Stimulated activated CD4-positive, alpha-beta T cell treated with anti-CD3 and anti-CD28 coated beads, Interleukin-12 subunit alpha, Interleukin-12 subunit beta, amount 100 ng/mL, for 4 hours (primary cell): ENCODE measurements at regions not wholly inside any gene's neighbourhood (a gene's known extent, or its start where the extent isn't known, plus 50 kb on each side); places are given as distances from the start of the nearest gene placed in this dataset.
"Not testable (repeated sequence)": the region's sequence is repeated elsewhere in the genome, so short reads cannot be mapped to it uniquely, and the experiment has no call there.

Source experiments
- DNase-seq: peaks from one replicate; pipeline ENCODE4 v3.0.0-alpha.2; 2020

DNA sequence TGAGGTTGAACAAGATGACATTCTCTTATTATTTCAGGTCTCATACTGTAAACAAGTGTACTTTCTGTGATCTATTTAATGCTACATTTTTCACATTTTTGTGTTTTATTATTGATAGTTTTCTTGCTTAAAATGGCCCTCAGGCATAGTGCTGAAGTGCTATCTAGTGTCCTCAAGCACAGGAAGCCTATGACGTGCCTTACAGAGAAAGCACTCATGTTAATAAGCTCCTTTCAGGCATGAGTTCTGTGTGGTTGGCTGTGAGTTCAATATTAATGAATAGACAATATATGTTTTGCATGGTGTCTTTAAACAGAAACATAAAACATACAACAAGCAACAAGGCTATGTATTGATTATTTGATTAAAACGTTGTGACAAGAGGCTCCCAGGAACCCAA, 450.1 kb downstream of the PLK2 start:
- no peak for DNase-seq

DNA sequence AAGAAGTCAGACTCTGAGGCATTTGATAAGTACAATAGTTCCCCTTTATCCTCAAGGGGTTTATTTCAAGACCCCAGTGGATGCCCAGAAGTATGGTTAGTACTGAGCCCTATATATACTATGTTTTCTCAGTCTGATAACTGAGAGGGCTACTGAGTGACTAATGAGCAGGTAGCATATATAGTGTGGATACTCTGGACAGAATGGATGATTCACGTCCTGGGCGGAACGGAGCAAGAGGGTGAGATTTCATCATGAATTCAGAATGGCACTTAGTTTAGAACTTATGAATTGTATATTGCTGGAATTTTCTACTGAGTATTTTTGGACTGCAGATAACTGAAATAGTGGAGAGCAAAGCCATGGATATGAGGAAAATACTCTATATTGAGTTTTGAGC, 457.6 kb downstream of the PLK2 start:
- no peak for DNase-seq

DNA sequence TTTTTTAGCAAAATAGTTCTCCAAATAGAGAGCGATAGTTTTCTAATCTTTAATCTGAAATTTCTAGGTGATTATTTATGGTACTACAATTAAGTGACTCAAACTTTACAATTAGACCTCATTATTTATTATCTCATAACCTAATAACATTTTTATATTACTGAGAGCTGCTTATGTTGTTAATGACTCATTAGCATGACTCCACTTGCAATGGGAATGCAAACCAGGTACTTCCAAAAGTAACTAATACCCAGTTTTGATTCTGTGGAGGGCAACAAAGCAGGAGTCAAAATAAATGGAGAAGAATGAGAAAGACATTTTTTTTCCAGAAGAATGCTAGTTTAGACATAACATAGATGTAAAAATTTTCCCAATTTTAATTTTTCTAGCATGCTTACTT, 466.0 kb downstream of the PLK2 start:
- DNase-seq = no peak

DNA sequence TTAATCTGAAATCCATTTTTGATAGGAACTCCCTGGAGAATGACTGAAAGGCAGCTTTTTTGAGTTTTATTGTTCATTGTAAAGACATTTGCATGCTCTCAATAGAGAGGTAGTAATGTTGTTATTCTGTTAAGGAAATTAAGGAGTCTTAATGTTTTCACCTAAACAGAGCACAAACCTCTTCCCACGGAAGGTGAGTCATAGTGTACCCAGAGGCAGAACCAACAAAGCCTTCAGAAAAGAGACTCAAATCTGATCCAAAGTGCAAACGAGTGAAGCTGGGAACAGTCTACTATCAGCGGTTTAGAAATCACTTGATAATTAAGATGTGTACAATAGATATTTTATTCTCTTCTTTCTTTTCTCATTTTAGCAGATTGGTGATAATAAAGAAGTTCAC, 470.5 kb downstream of the PLK2 start:
- no peak for DNase-seq

DNA sequence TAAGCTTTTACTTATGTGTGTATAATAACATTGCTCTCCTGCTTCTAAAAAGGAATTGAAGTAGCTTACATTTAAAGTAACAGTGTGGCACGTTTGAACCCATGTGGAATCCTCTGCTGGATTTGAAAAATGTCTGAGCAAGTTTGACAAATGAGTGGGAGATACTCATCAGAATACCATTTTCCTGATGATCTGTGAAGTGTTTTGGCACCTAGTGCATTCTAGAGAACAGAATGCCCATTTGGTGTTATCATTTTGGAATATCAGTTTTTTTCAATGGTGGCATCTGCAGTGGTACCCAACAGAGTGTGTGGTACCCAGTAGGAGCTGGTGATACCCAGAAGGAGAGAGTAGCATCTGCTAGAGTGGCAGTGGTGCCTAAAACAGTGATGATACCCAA, 471.1 kb downstream of the PLK2 start:
- no peak for DNase-seq

DNA sequence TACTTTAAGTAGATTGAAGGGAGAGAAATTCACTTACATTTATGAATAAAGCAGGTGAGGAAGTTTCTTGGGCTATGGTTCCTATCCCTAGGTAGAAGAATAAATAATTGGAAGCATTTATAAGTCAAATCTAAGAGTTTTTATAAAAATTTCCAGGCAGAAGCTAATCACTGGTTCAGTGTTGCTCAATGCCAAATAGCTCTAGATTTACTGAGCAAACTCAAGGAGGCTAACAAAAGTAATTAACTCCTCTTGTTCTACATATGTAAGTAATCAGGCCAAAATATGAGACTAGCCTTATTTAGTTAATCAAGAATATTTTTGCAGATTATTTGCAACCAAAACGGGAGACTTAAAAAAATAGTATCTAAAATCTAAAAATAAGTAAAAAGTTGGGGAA, 472.3 kb downstream of the PLK2 start:
- no peak for DNase-seq

DNA sequence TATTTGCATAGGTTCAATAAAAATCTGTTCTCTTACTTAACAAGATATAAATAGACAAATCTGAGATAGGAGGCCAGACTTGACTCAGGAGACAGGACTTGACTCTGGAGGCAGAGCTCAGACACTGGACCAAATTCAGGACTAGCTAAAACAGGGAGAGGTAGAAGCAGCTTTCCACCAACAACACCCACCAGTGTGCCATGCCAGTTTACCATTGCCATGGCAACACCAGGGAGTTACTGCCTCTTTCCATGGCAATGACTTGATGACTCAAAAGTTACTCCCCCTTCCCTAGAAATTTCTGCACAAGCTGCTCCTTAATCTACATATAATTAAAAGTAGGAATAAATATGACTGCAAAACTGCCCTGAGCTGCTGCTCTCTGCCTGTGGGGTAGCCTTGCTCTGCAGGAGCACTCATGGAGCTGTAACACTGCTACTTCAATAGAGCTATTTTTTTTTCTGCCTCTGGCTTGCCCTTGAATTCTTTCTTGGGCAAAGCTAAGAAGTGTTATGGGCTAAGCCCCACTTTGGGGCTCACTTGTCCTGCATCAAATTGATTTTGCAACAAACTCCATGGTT, 473.0 kb downstream of the PLK2 start:
- no peak for DNase-seq

DNA sequence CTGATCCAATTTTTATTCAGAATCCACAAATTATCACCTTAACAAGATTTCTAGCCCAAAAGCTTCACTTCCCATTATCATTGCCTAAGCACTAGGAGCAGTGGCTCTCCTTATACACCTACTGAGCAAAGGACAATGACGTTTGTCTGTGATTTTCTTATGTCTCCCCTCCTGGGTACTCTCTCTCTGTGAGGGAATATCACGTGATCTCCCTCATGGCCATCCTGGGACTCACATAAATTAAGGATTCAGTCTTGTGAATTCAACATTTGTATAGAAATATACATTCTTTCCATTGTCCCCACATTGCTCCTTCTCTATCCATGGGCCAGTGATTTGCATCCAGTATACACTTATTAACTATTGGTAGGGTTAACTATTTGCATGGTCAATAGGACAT, 476.5 kb downstream of the PLK2 start:
- DNase-seq = no peak

DNA sequence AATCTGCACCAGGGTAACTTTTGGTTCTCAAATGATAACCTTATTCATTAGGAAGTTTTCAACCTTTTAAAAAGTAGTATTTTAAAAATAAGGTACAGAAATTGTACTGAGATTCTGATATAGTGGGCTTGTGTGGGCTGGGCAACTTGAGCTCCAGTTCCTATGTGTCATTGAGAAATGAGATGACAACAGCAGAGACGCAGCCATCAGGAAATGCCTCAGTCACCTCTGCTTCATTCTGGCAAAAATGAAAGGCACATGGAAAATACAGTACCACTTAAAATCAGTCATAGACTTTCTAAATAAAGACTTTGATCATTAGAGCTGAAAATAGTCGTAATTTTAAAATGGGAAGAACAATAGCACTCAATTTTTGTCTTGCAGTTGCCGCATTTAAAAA, 480.2 kb downstream of the PLK2 start:
- no peak for DNase-seq

DNA sequence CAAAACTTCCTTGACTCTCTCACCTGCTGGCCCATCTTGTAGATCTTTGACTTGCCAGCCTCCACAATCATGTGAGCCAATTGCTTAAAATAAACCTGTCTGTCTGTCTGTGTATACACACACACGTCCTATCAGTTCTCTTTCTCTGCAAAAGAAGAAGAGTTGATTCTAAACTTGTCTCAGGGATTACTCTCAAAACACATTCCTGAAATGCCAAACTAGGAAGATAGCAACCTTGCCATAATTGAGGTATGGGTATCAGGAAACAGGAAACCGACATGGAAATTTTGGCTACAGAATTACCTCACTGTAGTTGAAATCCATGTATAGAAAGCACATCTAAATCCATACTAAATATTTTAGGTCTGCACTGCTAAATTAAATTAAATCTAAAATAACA, 483.4 kb downstream of the PLK2 start:
- no peak for DNase-seq

DNA sequence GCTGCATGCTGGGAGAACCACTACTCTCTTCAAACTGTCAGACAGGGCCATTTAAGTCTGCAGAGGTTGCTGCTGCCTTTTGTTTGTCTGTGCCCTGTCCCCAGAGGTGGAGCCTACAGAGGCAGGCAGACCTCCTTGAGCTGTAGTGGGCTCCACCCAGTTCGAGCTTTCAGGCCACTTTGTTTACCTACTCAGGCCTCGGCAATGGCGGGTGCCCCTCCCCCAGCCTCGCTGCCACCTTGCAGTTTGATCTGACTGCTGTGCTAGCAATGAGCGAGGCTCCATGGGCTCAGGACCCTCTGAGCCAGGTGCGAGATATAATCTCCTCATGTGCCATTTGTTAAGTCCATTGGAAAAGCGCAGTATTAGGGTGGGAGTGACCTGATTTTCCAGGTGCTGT, 487.8 kb downstream of the PLK2 start:
- DNase-seq = not testable (repeated sequence)

DNA sequence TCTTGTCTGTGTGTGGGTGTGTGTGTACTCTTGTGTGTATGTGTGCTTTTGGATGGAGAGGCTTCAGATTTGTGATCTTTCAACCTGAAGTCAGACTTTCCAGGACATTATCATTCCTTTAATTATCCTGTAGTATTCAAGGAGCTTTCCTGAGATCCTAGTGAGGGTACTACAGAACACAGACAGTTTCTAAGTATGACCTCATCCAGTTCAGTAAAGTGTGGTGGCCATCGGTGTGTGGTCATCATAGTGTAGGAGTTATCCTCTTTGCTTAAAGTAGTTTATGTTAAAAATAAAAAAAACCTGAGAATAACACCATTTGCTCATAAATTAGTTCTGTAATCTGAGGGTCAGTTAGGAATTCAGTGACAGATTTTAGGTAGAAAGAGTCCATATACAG, 478.0 kb upstream of the ACTBL2 start:
- no peak for DNase-seq

DNA sequence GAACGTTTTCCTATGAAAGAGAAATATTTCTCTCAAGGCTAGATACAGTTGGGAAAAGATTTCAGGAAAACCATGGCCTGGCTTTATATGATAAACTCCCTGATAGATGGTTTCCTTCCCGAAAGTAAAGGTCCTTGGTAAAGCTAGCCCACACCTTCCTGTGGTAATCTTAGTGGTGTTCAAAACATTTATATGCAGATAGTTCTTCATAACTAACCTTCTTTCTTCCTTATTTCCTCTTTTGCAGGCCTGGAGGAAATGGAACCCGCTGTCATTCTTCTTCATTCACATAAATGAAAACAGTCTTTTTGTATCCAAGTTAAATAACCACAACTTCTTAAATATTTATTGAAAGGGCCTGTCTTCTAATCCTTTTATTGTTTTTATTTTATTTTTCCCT, 474.0 kb upstream of the ACTBL2 start:
- DNase-seq = no peak

DNA sequence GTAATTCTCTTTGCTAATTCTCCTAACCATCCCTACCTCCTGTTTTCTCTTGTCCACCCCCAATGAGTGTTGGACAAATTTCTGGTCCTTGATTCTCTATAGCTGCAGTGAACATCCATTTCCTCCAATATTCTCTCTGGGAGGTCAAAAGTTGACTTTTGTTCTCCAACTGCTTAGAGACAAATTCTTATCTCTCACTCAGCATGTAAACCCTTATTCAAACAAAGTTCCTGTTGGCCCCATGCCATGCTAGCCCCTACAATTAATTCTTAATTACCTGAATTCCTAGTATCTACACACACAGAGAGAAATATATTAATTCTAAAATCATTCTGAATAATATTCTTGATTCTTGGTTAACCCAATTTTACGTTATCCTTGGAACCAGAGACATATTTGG, 472.9 kb upstream of the ACTBL2 start:
- no peak for DNase-seq

DNA sequence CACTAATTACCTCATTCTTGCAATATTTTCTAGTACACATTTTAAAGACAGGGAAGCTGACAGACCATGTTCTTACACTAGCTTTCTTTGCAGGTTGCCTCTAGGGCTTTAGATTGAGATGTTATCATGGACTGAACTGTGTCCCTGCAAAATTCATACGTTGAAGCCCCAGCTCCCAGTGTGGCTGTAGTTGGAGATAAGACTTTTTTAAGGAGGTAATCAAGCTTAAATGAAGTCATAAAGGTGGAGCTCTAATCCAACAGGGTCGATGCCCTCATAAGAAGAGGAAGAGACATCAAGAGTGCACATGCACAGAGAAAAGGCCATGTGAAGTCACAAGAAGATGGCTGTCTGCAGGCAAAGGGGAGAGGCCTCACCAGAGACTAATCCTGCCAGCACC, 471.2 kb upstream of the ACTBL2 start:
- no peak for DNase-seq

DNA sequence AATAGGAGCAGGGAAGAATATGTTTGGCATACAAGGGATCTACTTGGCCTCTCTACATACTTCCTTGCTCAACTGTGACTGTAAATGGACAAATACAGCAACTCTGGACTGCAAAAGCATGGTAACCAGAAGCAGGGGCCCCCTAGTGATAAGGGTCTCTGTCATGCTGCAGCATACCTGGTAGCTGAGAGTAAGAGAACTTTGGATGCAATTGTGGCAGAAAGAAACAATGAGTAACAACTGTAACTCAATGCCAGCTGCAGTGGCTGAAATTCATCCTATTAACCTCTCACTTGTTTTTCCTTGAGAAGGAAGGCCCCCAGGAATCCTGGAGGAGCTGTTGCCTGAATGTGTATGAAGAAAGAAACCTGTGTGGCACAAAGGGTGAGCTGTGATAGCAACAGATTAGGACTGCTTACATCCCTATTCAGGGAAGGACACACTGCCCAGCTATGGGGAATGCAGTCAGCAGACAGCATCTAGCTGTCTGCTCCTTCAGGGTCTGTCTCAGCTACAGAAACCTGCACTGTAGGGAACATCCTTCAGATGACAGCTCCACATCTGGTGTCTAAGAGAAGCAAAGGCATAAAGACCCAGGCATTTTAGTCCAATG, 468.1 kb upstream of the ACTBL2 start:
- no peak for DNase-seq

DNA sequence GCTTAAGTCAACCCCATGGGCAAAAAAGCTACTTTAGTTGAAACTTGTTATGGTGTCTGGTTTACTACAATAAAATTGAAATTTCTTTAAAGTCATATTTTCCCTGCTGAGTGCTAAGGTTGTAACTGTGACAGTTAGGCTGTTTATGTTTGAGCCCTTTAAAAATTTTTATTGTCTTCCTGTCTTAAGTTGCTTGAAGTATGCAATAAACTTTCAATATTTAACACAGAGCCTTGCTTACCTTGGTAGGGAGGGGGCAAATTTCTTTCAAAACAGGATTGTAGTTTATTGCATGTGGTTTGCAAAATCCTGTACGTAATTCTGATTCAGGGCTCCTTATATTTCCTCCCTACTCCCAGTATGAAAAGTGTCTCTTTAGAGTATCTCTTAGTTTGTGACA, 465.5 kb upstream of the ACTBL2 start:
- no peak for DNase-seq

DNA sequence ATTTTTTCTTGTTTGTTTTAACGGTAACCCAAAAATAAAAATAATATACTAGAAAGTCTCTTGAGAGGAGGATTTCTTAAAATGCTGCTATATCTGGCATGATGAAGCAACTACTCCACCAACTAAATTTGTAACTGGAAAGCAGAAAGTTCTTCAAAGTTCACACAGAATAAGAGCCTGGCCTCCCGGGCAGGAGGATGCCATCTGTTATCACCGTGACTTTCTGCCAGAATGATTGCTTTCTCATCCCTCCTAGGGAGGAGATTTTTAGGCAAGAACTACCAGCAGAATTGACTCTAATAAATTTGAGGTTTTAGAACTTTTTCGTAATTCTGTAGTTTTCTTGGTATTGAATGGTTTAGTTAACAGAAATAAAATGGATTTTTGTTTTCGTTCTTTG, 464.6 kb upstream of the ACTBL2 start:
- DNase-seq = no peak

DNA sequence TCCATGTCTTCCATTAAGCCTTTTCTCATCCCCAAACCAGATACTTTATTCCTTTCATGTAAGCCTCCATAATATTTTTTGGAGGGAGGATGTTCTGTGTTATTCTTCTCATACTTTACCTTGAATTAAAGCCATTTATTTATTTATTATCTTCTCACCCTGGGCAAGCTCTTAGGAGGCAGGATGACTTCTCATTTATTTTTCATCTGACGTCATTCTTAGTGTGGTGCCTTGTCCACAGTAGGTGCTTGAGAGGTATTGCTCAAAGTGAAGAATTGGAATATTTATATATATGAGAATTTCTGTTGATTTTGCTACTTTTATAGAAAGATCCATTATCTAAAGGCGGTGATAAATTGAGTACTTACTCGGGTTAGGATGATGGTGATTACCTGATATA, 458.3 kb upstream of the ACTBL2 start:
- DNase-seq = no peak

DNA sequence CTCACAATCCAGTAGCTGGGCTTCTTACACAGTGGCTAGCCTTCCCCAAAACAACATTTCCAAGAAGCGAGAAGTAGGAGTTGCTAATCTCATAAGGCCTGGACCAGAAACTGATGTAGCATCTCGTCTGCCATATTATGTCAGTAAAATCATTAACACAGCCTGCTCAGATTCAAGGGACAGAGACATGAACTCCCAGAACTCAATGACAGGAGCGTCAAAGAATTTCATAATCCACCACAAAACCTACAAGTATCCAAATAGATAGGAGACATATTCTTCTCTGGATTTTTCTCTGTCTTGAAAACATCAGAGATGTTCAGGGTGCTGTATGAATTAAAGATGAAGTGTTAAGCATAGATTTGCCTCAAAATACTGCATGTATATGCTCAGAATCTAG, 457.6 kb upstream of the ACTBL2 start:
- DNase-seq = no peak

DNA sequence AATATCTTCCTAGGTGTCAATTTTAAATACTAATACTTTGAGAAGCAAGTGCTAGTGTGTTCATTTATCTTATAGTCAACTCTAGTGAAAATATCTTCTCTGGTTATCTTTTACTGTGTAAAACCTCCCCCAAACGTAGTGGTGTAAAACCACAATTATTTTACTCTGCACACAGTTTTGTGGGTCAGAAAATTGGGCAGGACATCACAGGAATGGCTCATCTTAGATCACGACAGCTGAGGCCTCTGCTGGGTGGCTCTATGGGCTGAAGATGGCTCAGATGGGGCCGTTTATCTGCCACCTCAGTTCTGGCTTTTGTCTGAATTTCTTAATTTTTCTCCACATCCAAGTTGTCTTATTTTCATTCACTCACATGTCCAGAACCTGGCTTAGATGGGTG, 457.2 kb upstream of the ACTBL2 start:
- DNase-seq = no peak

DNA sequence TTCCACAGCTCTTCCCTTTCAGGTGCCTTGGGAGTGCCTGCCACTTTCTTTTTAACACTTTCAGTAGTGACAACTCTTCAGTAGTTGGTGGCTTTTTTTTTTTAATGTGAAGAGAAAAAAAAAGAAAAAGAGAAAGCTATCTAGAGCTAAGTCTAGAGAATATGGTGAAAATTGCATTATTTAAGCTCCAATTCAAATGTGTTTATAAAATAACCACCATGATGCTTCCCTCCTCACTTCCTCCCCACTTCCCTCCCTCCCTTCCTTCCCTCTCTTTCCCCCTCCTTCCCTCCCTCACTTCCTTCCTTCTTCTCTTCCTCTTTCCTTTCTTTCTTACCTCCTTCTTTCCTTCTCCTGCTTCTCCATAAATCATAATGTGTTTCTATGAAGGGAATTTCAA, 456.7 kb upstream of the ACTBL2 start:
- DNase-seq = no peak

DNA sequence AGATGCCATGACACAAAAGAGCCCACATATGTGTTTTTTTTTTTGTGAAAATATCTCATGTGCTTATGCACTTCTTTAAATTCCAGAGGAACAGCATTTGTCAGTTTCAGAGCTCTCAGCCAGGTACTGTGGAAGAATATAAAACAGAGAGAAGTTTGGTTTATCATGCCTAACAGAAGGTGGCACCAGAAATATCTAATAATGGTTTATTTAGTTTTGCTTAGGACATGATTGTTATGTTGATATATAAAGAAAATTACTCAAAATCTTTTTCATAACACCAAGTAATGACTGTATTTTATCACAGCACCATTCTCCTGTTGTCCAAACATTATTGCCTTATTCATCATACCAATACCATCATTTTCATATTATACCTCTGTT, 455.6 kb upstream of the ACTBL2 start:
- no peak for DNase-seq

DNA sequence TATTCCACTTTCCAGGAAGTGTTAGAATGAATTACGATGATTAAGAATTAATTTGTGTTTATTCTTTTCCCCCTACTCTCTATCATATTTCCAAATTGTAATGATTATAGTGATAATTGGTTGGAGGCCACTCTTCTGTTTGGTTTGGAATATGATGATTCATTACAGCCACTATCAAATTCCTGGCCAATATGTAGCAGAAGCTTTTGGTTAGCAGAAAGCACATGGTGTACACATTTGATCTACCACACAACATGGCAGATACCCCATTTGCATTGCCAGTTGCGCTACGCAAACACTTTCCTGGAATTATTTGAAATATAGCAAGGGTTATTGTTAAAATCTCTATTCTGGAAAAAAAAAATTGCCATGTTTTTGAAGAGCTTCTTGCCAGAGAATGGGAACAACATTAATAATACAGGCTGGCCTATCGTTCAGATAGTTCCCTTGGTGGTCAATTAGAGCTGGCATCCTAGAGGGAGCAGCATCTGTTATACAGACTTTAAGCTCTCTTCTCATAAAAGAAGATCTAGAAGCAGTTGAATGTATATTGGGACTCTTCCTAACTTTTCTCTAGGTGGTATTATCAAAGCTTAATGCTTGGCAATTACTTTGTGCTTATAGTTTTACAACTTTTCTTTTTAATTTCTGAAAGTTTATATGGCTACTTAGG, 455.0 kb upstream of the ACTBL2 start:
- DNase-seq = no peak

DNA sequence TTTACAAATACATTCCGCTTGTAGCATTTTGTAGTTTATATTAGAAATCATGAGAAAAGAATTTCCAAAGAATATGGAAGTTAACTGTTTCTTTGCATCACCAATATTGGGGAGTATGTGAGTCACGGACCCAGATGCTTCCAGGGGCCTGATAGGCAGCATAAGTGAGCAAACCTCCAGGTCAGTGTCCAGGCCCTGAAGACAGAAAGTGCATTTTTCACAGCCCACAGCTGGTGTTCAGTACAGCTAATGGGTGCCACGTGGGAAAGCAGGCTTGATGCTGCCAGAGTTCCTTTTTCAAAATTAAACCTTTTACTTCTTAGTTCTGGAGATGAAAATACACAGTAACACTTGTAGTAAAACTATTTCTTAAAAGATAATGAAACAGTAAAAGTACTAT, 454.4 kb upstream of the ACTBL2 start:
- DNase-seq = no peak
